HG03045 (cell line): ENCODE measurements at regions not wholly inside any gene's neighbourhood (a gene's known extent, or its start where the extent isn't known, plus 50 kb on each side); places are given as distances from the start of the nearest gene placed in this dataset.
"Not testable (repeated sequence)": the region's sequence is repeated elsewhere in the genome, so short reads cannot be mapped to it uniquely, and the experiment has no call there.

ENCODE experiments used
- ATAC-seq: cut with Tn5 transposase; IDR thresholded peaks from one replicate; pipeline ENCODE4 v1.9.1; 2021; ENCODE audit warnings: mild to moderate bottlenecking, moderate library complexity; ENCODE audit not compliant: unreplicated experiment

GRCh38 chr5:90287036-90287435 is 122.5 kb downstream of the CETN3 start:
- ATAC-seq, result no peak

- ATAC-seq, result no peak
These were observed 124.0 kb downstream of the CETN3 start for GRCh38 chr5:90285581-90285980.

- no peak for ATAC-seq
These were observed 125.2 kb downstream of the CETN3 start for GRCh38 chr5:90284375-90284774.

GRCh38 chr5:90279091-90279490 is 130.5 kb downstream of the CETN3 start:
- no peak for ATAC-seq

- no peak for ATAC-seq
These were observed 135.3 kb downstream of the CETN3 start for GRCh38 chr5:90274216-90274615.

DNA sequence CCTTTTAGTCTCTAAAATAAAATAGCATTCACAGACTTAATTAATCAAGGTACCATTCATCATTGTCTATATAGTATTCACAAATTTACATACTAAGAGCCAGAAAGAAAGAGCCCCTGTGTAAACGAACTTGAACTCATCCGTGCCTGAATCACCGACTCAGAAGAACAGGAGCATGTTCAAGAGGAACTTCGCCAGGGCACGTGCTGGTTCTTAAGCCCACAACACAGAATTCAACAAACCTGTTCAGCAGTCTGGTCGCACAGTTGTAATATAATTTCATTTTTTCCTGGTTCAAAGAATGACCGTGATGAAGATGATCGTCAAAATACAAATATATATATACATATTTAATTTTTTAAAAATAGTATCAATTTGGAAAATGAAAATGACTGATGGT is 141.9 kb downstream of the CETN3 start:
- no peak for ATAC-seq

DNA sequence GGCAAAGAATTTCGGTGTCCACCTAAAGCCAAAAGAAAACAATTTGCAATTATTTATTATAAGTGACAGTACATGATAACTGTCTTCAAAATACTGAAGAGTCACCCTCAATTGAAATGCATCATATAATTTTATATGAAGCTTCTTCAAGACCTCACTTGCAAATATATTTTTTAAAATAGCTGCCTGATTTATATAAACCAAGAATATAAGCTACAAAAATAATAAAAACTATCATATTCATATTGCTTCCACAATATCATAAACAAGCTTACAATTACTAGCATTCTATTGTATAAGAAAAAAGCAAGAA is 144.1 kb downstream of the CETN3 start:
- ATAC-seq, result no peak

DNA sequence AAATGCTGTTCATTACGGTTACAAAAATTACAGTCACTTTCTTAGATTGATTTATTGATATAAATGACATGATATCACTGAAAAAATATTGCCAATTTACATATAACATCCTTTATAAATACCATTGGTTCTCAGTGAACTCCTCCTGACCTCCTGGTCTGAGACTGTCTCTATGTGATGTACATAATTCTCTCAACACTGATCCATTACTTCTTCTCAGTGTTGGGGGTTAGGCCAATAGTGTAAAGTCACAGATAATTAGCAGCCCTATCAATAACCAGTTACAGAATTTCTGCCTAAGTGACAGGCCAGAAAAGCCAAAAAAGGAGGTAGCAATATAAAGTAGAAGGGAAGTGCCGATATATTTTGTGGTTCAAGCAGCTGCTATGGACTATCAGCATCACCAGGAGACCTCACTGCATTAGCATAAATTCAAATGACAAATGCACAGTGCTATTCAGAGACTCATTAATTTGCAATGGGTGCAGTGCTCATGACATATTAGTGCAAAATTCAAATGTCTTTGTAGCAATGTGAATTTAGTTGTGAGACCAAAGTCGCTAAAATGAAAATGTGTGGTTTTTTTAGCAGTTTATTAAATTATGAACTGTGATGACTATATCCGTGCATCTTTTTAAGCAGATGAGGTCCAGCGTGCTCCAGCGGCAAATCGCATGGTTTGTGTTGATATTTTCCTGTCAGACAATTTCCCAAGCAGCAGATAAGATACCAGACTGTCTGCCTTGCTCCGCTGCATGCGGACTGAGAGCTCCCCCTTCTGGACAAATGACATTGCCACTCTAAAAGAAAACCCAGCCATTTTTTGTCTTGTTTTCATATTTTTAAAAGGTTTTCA is 144.6 kb downstream of the CETN3 start:
- ATAC-seq, result no peak

GRCh38 chr5:90263102-90263820 is 146.3 kb downstream of the CETN3 start:
- ATAC-seq, result no peak

GRCh38 chr5:90251447-90251846 is 158.1 kb downstream of the CETN3 start:
- no peak for ATAC-seq

DNA sequence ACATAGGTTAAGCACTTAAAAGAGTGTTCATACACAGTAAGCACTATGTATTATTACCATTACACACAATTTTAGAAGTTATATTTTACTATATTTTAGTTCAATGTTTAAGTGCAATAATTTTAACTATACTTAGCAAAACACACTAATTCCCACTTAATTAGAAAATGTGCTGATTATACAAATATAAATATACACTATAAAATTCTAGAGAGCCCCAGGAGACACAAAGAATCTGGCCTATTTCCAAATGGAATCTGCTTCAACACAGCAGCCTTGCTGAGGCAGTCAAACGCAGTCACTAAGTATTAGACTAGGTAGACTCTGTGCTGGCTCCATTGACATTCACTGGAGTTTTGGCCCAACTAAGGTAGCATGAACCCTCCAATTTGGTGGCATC is 160.9 kb downstream of the CETN3 start:
- no peak for ATAC-seq

GRCh38 chr5:90243848-90244247 is 165.7 kb downstream of the CETN3 start:
- ATAC-seq, result not testable (repeated sequence)

DNA sequence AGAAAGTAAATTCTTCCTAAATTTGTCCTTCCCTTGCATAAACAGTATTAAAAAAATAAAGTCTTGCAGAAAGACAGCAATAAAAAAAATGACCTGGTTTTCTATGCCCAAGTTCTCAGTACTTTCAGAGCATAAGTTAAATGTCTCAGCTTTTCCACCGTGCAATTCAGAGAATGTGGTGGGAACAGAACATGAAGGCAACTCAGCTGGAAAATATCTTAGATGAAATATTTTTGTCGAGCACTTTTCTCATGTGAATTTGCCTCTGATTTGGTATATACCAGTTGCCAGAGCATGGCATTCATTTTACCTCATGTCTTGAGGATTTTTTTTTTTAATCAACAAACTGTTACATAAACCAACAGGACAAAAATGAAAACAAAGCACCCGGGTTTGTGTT is 176.1 kb downstream of the CETN3 start:
- ATAC-seq, result no peak

DNA sequence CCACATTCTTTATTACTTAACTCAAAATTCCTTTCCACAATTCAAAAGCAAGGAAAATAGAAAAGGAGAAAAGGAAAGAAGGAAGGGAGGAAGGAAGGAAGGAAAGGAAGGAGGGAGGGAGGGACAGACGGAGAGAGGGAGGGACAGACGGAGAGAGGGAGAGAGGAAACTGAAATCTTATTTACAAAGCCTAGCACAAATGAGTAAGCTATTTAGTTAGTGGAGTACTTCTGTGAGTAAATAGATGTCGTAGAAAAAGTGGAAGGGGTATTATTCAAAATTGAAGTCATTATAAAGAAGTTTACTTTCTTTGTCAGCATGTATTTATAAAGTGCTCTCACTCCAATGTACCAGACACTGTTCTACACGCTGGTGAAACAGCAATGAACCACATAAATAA is 177.9 kb downstream of the CETN3 start:
- ATAC-seq, result no peak

GRCh38 chr5:90227683-90228082 is 181.9 kb downstream of the CETN3 start:
- ATAC-seq, result no peak

DNA sequence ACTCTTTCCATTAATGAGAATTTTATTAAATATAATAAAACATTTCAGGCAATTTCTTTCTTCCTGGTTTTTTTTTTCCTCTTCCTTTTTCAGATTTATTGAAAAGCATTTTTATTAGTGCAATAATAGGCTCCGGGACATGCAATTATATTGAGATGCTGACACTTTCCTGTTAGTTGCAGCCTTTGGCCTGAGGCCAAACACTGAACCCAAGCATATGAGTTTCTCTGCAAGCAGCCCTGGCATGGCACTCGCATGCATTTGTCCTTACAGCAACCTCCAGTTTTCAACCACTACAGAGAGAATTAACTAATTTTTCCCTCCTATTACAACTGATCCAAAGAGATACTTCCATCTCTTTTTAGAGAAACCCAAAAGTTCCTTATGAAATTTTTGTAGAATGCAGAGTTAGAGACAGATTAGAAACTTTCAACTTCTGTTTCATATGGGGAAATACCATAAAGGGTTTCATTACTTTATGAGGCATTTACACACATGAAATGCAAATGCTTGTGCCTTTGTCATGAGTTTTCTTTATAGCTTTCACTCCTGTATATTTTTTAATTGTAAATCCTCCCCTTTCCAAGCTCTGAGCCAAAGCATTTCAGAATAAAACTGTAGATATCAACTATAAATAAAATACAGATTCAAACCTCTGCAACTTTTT is 183.0 kb downstream of the CETN3 start:
- ATAC-seq, result no peak

GRCh38 chr5:90224342-90224741 is 185.2 kb downstream of the CETN3 start:
- no peak for ATAC-seq

GRCh38 chr5:90223756-90224155 is 185.8 kb downstream of the CETN3 start:
- ATAC-seq, result no peak

- no peak for ATAC-seq
These were observed 187.6 kb downstream of the CETN3 start for GRCh38 chr5:90221951-90222350.

- no peak for ATAC-seq
These were observed 189.0 kb downstream of the CETN3 start for GRCh38 chr5:90220554-90220953.

DNA sequence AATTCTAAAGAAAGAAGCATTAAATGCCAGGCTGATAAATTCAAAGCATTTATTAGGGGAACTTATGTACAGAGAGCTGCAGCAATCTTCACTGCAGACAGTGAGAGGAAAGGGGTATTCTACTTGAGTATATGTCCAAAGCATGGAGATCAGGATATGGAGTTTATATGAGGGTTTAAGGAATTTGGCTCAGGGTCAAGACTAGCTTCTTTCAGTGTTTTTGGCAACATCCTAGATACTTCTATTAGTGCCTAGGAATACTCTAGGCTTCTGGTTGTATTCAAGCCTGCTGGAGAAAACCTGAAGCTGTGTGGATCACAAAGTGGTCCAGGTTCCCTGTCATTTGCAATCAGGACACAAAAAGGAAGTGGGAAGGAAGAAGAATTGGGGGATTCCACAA is 194.6 kb downstream of the CETN3 start:
- ATAC-seq, result no peak

DNA sequence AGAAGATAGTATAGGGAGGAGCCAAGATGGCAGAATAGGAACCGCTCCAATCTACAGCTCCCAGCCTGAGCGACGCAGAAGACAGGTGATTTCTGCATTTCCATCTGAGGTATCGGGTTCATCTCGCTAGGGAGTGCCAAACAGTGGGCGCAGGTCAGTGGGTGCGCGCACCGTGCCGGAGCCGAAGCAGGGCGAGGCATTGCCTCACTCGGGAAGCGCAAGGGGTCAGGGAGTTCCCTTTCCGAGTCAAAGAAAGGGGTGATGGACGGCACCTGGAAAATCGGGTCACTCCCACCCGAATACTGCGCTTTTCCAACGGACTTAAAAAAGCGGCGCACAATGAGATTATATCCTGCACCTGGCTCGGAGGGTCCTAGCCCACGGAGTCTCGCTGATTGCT is 201.2 kb downstream of the CETN3 start:
- ATAC-seq, result not testable (repeated sequence)
